SK-N-MC (cell line): ENCODE measurements at regions not wholly inside any gene's neighbourhood (a gene's known extent, or its start where the extent isn't known, plus 50 kb on each side); places are given as distances from the start of the nearest gene placed in this dataset.

ENCODE experiments used
- EZH2 ChIP-seq: fragments of 200-600 bp; sonication (generic); IDR thresholded peaks from one replicate; pipeline ENCODE4 v1.6.1; 2017; ENCODE audit warnings: antibody characterized with exemption
- FOXP2 ChIP-seq: optimal IDR thresholded peaks from 2 replicates; pipeline ENCODE3; 2011; ENCODE audit warnings: mild to moderate bottlenecking, moderate library complexity; ENCODE audit not compliant: insufficient read depth; ENCODE audit errors: extremely low read length, control extremely low read depth
- POLR2AphosphoS5 ChIP-seq: IDR thresholded peaks from 2 replicates; pipeline ENCODE4 v1.6.1; 2012; ENCODE audit warnings: mild to moderate bottlenecking, low read depth, low read length, borderline replicate concordance

DNA sequence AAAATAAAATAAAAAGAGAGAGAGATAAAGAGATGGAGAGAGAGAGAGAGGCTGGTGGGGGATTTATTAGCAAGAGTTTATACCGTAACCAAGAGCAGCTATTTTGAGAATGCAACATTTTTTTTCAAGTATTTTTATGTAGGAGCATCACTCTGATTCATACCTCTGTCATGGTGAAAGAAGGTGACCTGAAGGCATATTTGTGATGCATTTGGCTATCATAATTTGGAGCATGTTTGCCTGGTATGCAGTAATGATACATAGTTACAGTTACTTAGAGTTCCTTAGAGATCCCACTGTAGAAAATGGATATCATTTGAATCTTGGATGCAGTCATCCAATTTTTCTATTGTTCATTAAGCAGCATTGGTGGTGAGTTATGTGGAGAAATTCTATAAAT is 1472.4 kb downstream of the SI start:
- TF ChIP-seq EZH2 = no peak
- no peak for TF ChIP-seq POLR2AphosphoS5
- no peak for TF ChIP-seq FOXP2
